H1 (cell line): ENCODE measurements at regions not wholly inside any gene's neighbourhood (a gene's known extent, or its start where the extent isn't known, plus 50 kb on each side); places are given as distances from the start of the nearest gene placed in this dataset.

ENCODE experiments used
- CHD2 ChIP-seq: IDR thresholded peaks from 2 replicates; pipeline ENCODE4 v1.6.1; 2012; ENCODE audit warnings: low read length, improper control_type of control experiment
- CTCF ChIP-seq, 3 experiments: IDR thresholded peaks; 1 replicate in 2 of 3; 2 replicates in 1 of 3; pipeline versions ENCODE4 v1.5.1 to v1.6.1; 2011; ENCODE audit warnings: low read length in 3 of 3, mild to moderate bottlenecking in 3 of 3, inconsistent platforms in 2 of 3, low read depth in 1 of 3, moderate library complexity in 1 of 3; ENCODE audit not compliant: insufficient read depth in 1 of 3; ENCODE audit errors: control extremely low read depth in 1 of 3
- GABPA ChIP-seq: IDR thresholded peaks from 2 replicates; pipeline ENCODE4 v1.6.1; 2011; ENCODE audit warnings: mild to moderate bottlenecking, low read length, moderate library complexity, borderline replicate concordance; ENCODE audit not compliant: insufficient read depth
- MAFK ChIP-seq: IDR thresholded peaks from 2 replicates; pipeline ENCODE4 v1.6.1; 2012; ENCODE audit warnings: low read depth, mild to moderate bottlenecking, improper control_type of control experiment, low read length
- POLR2AphosphoS5 ChIP-seq: IDR thresholded peaks from 2 replicates; pipeline ENCODE4 v1.6.1; 2011; ENCODE audit warnings: low read depth, low read length
- RAD21 ChIP-seq, 2 experiments: IDR thresholded peaks in 1 of 2; conservative IDR thresholded peaks in 1 of 2; 2 replicates each; pipeline ENCODE4 v1.6.1; 2011; ENCODE audit warnings: low read depth in 2 of 2, low read length in 2 of 2, improper control_type of control experiment in 1 of 2, inconsistent platforms in 1 of 2, mild to moderate bottlenecking in 1 of 2, moderate library complexity in 1 of 2
- SIN3A ChIP-seq, 2 experiments: IDR thresholded peaks in 1 of 2; conservative IDR thresholded peaks in 1 of 2; 2 replicates each; pipeline ENCODE4 v1.6.1; 2011 to 2012; ENCODE audit warnings: low read length in 2 of 2, improper control_type of control experiment in 1 of 2, low read depth in 1 of 2, mild to moderate bottlenecking in 1 of 2
- YY1 ChIP-seq: IDR thresholded peaks from 2 replicates; pipeline ENCODE4 v1.6.1; 2011; ENCODE audit warnings: low read depth, mild to moderate bottlenecking, low read length
- TF ChIP-seq, protein P1 (sequence below): IDR thresholded peaks from 2 replicates; pipeline ENCODE4 v1.6.1; 2012; ENCODE audit warnings: low read length, inconsistent platforms

DNA sequence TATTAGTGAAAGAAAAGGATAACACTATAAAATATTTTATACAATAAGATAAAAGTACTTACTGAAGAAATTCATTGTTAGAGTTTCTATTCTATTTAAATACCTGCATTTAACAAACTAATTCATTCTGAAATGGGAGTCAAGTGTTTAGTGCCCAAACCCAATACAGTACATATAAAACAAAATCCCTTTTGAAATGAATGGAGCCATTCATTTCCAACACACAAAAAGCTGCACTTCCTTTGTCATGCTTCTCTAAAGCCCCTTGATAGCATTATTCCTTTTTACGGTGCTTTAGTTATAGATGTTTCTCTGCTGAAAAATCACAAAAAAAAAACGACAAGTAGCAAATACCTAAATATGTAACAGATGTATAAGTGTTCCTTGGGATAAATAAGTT is 596.3 kb downstream of the ZIC1 start:
- TF ChIP-seq POLR2AphosphoS5 (no peak), CHD2 (no peak), CTCF (IDR thresholded peaks at IDR 0.05; ENCODE audit: control extremely low read depth in 1 of 3, insufficient read depth in 1 of 3, low read depth in 1 of 3, low read length in 3 of 3) (no peak), RAD21 (IDR thresholded peaks at IDR 0.05 in 1 of 2, conservative IDR thresholded peaks at IDR 0.05 in 1 of 2; ENCODE audit: low read depth in 2 of 2, low read length in 2 of 2) (no peak), GABPA (no peak), YY1 (no peak), MAFK (no peak), SIN3A (conservative IDR thresholded peaks at IDR 0.05 in 1 of 2, IDR thresholded peaks at IDR 0.05 in 1 of 2; ENCODE audit: low read depth in 1 of 2, low read length in 2 of 2) (no peak)
- TF ChIP-seq, protein P1, sequence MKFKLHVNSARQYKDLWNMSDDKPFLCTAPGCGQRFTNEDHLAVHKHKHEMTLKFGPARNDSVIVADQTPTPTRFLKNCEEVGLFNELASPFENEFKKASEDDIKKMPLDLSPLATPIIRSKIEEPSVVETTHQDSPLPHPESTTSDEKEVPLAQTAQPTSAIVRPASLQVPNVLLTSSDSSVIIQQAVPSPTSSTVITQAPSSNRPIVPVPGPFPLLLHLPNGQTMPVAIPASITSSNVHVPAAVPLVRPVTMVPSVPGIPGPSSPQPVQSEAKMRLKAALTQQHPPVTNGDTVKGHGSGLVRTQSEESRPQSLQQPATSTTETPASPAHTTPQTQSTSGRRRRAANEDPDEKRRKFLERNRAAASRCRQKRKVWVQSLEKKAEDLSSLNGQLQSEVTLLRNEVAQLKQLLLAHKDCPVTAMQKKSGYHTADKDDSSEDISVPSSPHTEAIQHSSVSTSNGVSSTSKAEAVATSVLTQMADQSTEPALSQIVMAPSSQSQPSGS: no peak
